ENCODE measurements at regions not wholly inside any gene's neighbourhood (a gene's known extent, or its start where the extent isn't known, plus 50 kb on each side); places are given as distances from the start of the nearest gene placed in this dataset.
"Not testable (repeated sequence)": the region's sequence is repeated elsewhere in the genome, so short reads cannot be mapped to it uniquely, and the experiment has no call there.

DNA sequence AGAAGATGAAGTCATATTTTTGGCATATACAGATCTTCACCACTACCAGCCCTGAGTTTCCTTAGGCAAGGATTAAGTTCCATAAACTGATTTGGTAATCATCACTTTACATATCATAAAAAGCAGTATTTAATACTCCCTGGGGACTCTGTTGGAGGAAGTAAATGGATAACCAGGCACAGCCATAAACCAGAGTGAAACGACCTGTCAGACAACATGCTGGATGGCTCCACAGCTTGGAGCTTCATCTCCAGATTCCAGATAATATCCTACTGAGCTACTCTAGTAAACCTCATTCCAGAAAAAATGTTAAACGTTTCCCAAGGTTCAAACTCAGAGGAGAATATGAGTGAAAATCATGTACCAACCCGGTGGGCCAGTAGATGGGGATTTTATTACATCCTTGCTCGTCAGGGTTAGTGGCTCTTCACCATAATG lies 109.2 kb downstream of the BASP1 start:
- intact Hi-C loops (cut with DNase I, micrococcal nuclease): no loop called here
- ATAC-seq: peak; percentile 99
- peak in 1 of 2 donors; percentile 47 for DNase-seq

DNA sequence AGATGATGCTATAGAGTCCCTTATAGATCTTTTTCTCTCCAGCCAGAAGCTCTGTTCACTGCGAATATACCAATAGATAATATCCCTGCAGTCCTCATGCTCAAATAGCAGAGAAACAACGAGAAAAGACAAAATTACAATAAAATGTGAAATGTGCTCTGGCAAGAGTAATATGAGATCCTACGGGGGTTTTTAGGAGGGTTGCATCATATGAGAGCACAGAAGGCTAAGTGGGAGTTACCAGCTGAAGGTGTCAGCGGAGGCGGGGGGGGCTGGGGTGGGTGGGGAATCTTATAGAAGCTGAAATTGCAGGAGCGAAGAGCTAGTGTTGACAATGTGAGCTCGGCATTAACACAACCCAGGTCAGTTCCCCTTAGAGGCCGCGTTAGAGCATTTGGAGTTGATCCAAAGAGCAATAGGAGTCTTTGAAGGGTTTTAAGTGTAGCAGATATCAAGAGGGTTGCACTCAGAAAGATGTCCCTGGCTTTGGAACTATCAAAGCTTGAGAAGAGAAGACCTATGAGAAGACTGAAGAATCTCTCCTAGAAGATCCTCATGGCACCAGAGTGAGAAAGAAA lies 109.7 kb downstream of the BASP1 start:
- DNase-seq (no peak), ATAC-seq (peak; percentile 31)
- intact Hi-C loops (cut with DNase I, micrococcal nuclease): no loop called here

DNA sequence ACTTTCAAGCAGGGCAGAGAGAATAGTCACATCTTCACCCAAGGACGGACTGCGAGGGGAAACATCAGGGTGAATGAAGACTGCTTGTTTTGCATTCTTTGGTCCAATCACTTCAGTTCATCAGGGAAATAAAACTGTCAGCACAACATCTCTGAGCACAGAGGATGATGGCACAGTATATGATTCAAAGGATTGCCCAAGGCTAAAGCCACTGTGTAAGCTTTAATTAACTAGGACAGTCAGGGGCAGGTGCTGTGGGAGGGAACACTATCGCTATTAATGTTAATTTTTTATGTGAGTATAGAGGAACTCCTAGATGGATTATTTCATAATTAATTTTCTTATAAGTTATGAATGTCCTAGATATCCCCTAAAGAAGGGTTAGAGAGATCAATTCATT lies 112.1 kb downstream of the BASP1 start:
- DNase-seq (no peak), ATAC-seq (no peak)
- intact Hi-C loops (cut with DNase I, micrococcal nuclease): no loop called here

DNA sequence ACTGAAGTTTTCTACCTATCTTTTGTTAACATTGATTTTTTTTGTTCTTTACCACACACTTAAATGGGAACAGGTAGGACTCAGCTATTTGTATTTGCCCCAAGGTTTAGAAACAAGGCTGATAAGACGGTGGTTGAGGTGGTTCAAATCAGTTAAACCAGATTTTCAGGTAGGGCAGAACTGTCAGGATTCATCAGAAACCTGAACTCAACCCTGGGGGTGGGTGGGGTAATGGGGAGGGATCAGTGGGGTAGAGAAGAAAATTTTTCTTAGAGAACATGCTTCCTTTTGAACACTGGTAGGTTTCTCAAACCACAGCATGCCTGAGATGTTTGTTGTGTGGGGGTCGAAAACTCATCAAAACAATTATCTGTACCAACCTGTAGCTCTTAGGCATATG lies 113.0 kb downstream of the BASP1 start:
- intact Hi-C loops (cut with DNase I, micrococcal nuclease): no loop called here
- ATAC-seq (no peak), DNase-seq (no peak)

DNA sequence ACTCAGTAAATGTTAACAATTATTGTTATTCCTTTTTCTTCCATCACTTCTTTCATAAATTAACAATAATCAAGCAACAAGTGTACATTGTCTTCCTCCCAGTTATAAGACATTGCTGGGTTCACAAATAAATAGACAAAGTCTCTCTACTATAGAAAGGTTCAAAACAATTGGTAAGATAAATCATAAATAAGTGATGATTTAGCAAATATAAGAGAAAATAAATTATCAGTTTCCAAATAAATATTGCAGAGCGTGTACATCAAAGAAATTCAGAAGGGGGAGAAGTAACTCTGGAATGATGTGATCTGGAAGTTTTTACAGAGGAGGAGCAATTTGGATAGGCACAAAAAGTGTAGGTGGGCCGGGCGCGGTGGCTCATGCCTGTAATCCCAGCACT lies 114.2 kb downstream of the BASP1 start:
- ATAC-seq (no peak), DNase-seq (no peak)
- intact Hi-C loops (cut with DNase I, micrococcal nuclease): no loop called here

DNA sequence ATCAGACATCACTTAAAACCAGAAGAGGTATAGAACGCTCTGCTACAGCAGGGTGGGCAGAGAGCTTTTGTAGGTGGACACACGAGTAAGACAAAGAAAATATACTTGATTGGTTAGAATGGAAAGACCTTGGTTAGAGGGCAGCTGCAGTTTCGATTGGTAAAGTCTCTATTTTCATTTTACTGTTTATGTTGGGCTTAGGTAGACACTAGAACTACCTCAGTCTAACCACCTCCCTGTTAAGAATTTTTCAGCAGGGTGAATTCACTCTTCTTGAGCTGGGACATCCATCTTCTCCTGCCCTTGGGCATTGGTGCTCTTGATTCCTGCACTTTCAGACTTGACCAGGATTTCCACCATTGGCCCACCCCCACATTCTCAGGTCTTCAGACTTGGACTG lies 116.3 kb downstream of the BASP1 start:
- no peak for ATAC-seq
- intact Hi-C loops (cut with DNase I, micrococcal nuclease): no loop called here
- DNase-seq: no peak

DNA sequence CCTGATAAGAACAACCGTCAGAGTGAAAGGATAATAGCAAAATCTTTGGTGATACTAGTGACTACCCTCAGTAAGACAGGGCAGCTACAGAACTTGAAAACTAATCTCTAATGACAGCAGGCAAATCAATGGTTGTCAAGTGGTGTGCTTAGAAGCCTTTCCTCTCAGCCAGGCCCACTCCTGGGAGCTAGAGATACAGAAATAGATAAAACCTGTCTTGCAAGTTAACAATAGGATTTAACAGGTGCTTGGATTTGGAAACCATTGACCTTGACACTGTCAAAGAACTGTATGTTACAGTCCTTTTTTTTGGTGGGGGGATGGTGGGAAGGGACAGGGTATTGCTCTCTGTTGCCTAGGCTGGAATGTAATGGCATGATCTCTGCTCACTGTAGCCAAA lies 118.6 kb downstream of the BASP1 start:
- intact Hi-C loops (cut with DNase I, micrococcal nuclease): no loop called here
- DNase-seq (no peak), ATAC-seq (no peak)

DNA sequence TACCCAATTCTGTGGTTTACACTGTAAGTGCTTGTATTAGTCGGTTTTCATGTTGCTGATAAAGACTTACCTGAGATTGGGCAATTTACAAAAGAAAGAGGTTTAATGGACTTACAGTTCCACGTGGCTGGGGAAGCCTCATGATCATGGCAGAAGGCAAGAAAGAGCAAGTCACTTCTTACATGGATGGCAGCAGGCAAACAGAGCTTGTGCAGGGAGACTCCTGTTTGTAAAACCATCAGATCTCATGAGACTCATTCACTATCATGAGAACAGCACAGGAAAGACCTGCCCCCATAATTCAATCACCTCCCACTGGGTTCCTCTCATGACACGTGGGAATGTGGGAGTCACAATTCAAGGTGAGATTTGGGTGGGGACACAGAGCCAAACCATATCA lies 119.3 kb downstream of the BASP1 start:
- intact Hi-C loops (cut with DNase I, micrococcal nuclease); ATAC-seq: not testable (repeated sequence)

DNA sequence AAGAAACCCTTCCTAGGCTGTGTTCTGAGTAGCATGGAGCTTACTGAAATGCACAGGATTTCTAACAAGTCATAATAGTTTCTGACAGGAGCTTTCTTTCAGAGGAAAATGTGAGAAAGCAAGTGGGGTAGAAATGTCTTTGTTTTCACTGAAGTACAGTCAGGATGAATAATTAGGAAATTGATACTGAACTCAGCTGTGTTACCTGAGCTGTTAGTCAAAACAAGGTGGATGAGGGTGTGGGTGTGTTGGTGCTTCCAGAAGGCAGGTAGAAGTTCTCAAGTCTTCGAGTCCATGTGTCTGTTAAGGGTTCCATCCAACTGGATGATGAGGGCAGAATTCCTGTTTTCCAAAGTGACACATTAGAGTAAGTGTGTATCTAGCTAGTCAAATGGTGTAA lies 122.4 kb downstream of the BASP1 start:
- DNase-seq (no peak), ATAC-seq (no peak)
- intact Hi-C loops (cut with DNase I, micrococcal nuclease): no loop called here

More for the DNA sequence above, 119.3 kb downstream of the BASP1 start:
- DNase-seq: not testable (repeated sequence)

DNA sequence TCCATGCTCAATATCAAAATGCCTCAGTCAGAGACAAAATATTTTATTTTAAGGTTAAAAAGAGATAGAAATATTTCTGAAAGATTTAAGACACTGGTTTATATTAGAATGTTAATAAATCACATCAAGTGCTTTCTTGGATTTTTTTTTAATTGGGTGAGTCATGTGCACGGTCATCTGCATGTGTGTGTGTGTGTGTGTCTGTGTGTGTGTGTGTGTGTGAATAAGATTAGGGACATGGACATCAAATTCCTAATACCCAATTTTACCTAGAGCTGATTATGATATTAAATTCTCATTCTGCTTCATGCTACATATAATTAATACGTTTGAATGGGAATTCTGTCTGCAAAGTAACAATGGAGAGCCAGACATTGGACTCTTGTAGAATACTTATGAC lies 122.9 kb downstream of the BASP1 start:
- ATAC-seq: no peak
- intact Hi-C loops (cut with DNase I, micrococcal nuclease): no loop called here
- no peak for DNase-seq

DNA sequence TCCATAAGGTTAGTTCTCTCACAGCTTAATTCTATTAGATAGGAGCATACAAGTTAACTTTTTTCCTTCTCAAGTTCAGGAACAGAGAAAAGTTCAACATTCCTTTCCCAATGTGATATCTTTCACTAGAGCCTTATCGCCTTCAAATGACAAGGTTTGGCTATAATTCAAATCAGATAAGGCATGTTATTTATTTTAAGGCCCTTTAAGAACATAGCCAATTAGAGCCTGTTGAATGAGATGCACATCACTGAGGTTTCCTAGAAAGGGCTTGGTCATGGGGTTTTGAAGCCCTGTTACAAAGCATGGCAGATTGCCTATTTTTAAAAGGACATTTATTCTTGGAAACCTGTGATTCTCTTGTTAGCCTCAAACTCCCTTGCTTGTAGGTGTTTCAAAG lies 123.4 kb downstream of the BASP1 start:
- DNase-seq (no peak), ATAC-seq (no peak)

DNA sequence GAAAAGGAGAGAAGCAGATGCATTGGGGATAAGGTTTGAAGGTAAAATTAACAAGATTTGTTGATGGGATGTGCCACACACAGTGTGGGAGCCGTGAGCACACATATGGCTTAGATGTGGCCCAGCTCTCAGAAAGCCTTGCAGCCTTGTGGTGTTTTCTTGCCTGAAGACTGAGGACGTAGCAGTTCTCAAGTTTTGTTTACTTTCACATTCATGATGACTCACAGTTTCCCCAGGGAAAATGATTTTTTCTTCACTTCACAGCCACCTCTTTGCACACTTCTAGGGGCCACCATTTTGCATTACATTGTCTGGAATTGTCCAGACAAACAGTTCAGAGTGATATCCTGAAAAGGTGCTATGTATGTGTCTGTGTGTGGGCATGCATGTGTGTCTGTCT lies 126.2 kb downstream of the BASP1 start:
- DNase-seq: no peak
- ATAC-seq: peak; percentile 21
- intact Hi-C loops (cut with DNase I, micrococcal nuclease): no loop called here

More for the DNA sequence above, 123.4 kb downstream of the BASP1 start:
- intact Hi-C loops (cut with DNase I, micrococcal nuclease): no loop called here

DNA sequence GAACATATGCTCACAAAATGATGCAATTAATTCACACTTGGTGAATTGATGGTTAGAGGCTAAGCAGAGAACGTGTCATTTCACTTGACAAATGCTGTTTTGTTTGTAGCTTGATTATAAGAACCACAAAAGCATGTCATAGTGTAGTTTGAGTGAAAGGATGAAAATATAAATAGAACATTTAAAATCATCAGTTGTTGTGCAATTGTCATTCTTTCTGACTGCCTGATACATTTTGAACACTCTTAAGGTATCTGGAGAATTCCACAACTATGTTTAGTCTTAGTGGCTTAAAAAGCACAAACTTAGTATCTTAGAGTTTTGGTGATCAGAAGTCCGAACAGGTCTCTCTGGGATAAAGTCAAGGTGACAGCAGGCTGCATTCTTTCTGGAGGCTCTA lies 129.4 kb downstream of the BASP1 start:
- no peak for ATAC-seq
- DNase-seq: no peak
- intact Hi-C loops (cut with DNase I, micrococcal nuclease): no loop called here

DNA sequence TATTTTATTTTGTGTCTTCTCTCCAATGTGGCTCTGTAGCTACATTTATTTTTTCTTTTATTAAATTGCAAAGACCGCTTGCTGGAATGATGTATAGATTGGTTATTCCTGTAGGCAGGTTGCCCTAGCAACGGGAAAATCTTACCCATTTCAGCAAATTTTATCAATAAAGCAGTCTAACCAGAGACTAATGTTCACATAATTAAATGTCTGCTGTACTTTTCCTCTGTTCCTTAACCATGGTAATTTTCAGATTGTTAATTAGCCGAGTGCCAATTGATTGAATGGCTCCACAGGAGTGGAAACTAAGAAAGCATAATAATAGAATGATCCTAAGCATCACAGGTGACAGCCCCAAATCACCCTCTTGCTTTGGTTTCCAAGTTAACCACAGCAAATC lies 134.8 kb downstream of the BASP1 start:
- ATAC-seq (no peak), DNase-seq (no peak)
- intact Hi-C loops (cut with DNase I, micrococcal nuclease): no loop called here

DNA sequence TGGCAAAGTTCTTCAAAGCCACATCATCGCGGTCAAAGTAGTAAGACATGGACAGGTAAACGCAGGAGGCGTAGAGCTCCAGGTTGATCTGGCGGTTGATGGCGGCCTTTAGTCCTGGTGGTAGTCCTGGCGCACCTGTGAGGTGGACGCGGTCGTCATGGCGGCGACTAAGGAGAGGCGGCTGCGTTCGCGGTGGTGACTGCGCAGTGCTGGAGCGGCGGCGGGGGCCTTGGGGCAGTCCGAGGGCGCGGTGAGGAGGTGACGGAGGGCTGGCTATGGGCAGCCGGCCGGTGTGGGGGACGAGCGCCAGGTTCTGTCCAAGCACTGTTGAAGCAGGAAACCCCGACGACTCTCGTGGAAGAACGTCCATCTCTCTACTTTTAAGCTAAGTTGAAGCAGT lies 136.8 kb downstream of the BASP1 start:
- intact Hi-C loops (cut with DNase I, micrococcal nuclease): no loop called here
- ATAC-seq (no peak), DNase-seq (no peak)

DNA sequence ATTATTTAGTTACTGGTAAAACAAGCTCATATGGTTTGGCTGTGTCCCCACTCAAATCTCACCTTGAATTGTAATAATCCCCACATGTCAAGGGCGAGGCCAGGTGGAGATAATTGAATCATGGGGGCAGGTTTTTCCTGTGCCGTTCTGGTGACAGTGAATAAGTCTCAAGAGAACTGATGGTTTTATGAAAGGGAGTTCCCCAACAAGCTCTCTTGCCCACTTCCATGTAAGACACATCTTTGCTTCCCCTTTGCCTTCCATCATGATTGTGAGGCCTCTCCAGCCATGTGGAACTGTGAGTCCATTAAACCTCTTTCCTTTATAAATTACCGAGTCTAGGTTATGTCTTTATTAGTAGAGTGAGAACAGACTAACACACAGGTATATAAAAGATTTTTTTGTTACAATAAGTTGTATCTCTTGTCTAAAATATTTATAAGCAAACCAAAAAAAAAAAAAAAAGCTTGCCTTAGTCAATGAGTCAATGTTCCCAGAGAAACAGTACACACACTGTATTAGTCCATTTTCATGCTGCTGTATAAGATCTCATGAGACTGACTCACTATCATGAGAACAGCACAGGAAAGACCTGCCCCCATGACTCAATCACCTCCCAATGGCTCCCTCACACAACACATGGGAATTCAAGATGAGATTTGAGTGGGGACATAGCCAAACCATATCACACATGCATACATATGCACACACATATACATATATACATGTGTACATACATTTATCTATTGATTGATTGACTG lies 138.3 kb downstream of the BASP1 start:
- no peak for ATAC-seq
- DNase-seq: no peak
- intact Hi-C loops (cut with DNase I, micrococcal nuclease): no loop called here

DNA sequence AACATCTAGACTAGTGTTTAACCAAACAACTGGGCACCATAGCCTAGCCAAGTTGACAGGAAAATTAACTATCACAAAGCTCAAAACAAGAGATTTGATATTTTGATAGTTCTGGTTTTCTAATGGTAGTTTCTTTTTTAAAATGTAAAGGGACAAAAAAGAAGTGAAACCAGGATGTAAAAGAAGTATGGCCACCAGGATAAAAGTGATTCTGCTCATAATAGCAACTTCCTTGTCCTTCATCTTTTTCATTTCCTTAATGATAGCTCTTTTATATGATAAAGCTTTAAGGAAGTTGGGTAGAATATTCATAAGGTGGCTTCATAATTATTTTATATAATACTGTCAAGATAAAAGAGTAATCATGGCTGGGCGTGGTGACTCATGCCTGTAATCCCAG lies 139.1 kb downstream of the BASP1 start:
- DNase-seq: no peak
- intact Hi-C loops (cut with DNase I, micrococcal nuclease): no loop called here
- peak; percentile 77 for ATAC-seq

DNA sequence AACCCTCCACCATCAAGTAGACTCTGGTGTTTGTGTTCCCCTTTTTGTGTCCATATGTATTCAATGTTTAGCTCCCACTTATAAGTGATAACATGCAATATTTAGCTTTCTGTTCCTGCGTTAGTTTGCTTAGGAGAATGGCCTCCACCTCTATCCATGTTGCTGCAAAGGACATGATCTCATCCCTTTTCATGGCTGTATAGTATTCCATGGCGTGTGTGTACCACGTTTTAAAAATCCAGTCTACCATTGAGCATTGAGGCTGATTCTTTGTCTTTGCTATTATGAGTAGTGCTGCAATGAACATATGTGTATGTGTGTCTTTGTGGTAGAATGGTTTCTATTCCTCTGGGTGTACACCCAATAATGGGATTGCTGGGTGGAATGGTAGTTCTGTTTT lies 140.1 kb downstream of the BASP1 start:
- intact Hi-C loops (cut with DNase I, micrococcal nuclease): no loop called here
- DNase-seq (no peak), ATAC-seq (no peak)

DNA sequence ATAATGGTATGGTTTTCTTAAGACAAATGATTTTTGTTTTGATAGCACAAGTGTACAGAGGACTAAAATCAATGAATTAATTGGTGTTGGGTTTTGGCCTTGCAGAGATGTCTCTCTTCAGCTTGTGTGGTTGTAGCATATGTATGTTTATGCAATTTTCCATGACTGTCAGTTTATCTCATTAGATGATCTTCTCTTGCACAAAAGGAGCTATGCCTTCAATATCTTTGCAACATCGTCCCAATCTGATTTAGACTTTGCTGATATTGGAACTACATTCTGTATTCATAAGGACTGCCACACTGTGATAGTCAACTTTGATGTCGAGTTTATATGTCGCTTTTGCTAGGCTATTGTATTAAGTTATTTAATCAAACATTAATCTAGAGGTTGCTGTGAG lies 140.0 kb upstream of the TAF11L2 start:
- intact Hi-C loops (cut with DNase I, micrococcal nuclease): no loop called here
- no peak for DNase-seq
- no peak for ATAC-seq

DNA sequence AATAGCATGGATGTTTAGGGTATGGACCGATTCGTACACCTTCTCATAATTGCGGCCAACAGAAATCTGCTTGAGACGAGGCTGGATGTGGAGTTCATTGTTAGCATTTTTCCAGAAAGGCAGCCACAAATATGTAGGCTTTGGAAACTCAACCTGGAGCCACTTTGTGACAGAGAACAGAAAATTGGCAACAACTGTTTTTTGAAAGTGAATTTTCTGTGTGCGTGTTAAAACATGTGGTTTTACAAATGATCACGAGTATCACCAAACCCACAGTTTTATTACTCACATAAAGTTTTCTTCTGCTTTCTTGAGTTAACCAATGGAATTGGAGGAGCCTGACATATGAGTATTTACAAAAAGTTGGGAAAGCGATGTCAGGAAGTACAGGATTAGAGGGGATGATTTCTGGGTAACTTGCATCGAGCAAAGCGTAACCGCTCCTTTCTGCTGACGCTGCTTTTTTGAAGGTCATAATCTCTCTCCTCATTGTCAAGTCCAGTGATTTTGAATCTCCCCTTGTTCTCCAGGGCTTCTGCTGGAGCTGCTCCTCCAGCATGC lies 138.5 kb upstream of the TAF11L2 start:
- DNase-seq: no peak
- intact Hi-C loops (cut with DNase I, micrococcal nuclease): no loop called here
- no peak for ATAC-seq

DNA sequence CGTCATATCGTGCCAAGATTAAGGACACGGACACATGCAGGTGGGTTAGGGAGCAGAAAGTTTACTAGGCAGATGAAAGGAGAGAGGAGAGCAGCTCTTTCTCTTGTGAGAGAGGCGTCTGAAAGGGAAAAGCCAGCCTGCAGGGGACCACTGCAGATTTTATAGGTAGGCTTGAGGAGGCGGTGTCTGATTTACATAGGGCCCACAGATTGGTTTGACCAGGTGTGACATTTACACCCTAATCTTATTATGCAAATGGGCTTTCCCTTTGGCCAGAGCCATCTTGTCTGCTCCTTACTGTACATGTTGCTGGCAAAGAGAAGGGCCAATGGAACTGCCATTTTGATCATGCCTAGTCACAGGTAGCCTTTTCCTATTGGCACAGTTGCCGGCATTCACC lies 137.2 kb upstream of the TAF11L2 start:
- DNase-seq: no peak
- intact Hi-C loops (cut with DNase I, micrococcal nuclease): no loop called here
- ATAC-seq: no peak

Measured in left colon (tissue), 2 donors.